Activated B cell treated with CpG ODN at 0.5 μM for 24 hours (primary cell): ENCODE measurements at regions not wholly inside any gene's neighbourhood (a gene's known extent, or its start where the extent isn't known, plus 50 kb on each side); places are given as distances from the start of the nearest gene placed in this dataset.

ENCODE experiments used
- ATAC-seq: fragments of 200-7000 bp; cut with Tn5 transposase; one replicate; pipeline ENCODE4 v1.10.0; 2021; ENCODE audit warnings: low read depth, mild to moderate bottlenecking, moderate library complexity
- CTCF ChIA-PET: fragments of 350-600 bp; sonication (Branson Sonifier 250); formaldehyde crosslinking; loops from one replicate; lab custom pipeline; 2021; ENCODE audit warnings: antibody characterized with exemption; lab: Charles Lee
- POLR2A ChIA-PET: fragments of 350-600 bp; sonication (Branson Sonifier 250); formaldehyde crosslinking; loops from one replicate; lab custom pipeline; 2021; ENCODE audit warnings: antibody characterized with exemption; lab: Charles Lee
- DNase-seq: peaks from one replicate; pipeline ENCODE4 v3.0.0; 2022
- H3K27ac Mint-ChIP-seq: one replicate; pipeline ENCODE4 v1.8.0; 2020; ENCODE audit warnings: mixed read lengths
- H3K27me3 Mint-ChIP-seq: one replicate; pipeline ENCODE4 v1.8.0; 2021; ENCODE audit warnings: mixed read lengths
- H3K36me3 Mint-ChIP-seq: one replicate; pipeline ENCODE4 v1.8.0; 2021; ENCODE audit warnings: low read depth, mixed read lengths
- H3K4me1 Mint-ChIP-seq: one replicate; pipeline ENCODE4 v1.8.0; 2021; ENCODE audit warnings: mixed read lengths
- H3K4me3 Mint-ChIP-seq: one replicate; pipeline ENCODE4 v1.8.0; 2020; ENCODE audit warnings: mild to moderate bottlenecking, mixed read lengths
- H3K9me3 Mint-ChIP-seq: one replicate; pipeline ENCODE4 v1.8.0; 2020; ENCODE audit warnings: mixed read lengths
- CTCF ChIP-seq: fragments of 200-600 bp; IDR thresholded peaks from one replicate; pipeline ENCODE4 v1.8.0; 2022; ENCODE audit warnings: antibody characterized with exemption, mild to moderate bottlenecking
- intact Hi-C: fragments of 100-400 bp; cut with micrococcal nuclease; formaldehyde crosslinking; loops from one replicate; pipeline ENCODE4 v1.15.1; 2024

GRCh38 chr2:516944-517343, 160.3 kb downstream of the TMEM18 start:
- no peaks in the 10 kb centered on the region for H3K9me3 Mint-ChIP-seq
- ATAC-seq, result no peak
- intact Hi-C loops, result no loop called here
- H3K27me3 Mint-ChIP-seq, result no peaks in the 10 kb centered on the region
- POLR2A ChIA-PET, result no interaction called here
- CTCF ChIA-PET, result no interaction called here
- DNase-seq, result no peak
- no peak overlapping the region for H3K4me3 Mint-ChIP-seq
- TF ChIP-seq CTCF, result no peak
- no peaks in the 10 kb centered on the region for H3K36me3 Mint-ChIP-seq
- no peaks in the 10 kb centered on the region for H3K4me1 Mint-ChIP-seq
- H3K27ac Mint-ChIP-seq, result no peak overlapping the region

DNA sequence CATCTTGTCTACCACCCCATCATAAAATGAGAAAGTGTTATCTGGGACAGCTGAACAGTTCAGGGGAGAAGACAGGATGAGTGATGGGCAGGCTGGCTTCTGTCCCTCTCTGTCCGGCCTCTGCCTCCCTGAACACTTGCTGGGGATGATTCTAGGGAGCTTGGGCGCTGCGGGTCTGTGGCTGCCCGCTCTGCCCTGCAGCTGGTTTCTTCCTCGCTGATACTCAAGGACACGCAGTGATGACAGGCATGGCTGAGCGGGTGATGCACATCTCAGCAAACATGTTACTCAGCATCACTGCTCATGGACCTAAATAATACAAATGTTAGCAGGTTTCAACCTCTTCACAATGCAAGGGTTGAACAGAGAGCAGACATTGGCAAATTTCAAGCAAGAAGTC, 161.1 kb downstream of the TMEM18 start:
- H3K36me3 Mint-ChIP-seq, result no peaks in the 10 kb centered on the region
- intact Hi-C loops, result no loop called here
- ChIA-PET POLR2A (no interaction called here), CTCF (no interaction called here)
- DNase-seq (no peak), ATAC-seq (no peak)
- no peak for TF ChIP-seq CTCF
- no peaks in the 10 kb centered on the region for H3K4me1 Mint-ChIP-seq
- H3K9me3 Mint-ChIP-seq, result no peaks in the 10 kb centered on the region
- no peaks in the 10 kb centered on the region for H3K27me3 Mint-ChIP-seq
- no peak overlapping the region for H3K4me3 Mint-ChIP-seq
- no peak overlapping the region for H3K27ac Mint-ChIP-seq

- ATAC-seq (no peak), DNase-seq (no peak)
- Mint-ChIP-seq H3K9me3 (no peaks in the 10 kb centered on the region), H3K27me3 (no peaks in the 10 kb centered on the region), H3K27ac (no peak overlapping the region), H3K4me1 (no peaks in the 10 kb centered on the region), H3K4me3 (no peak overlapping the region), H3K36me3 (no peaks in the 10 kb centered on the region)
- CTCF ChIA-PET, result no interaction called here
- POLR2A ChIA-PET, result no interaction called here
- intact Hi-C loops, result no loop called here
- no peak for TF ChIP-seq CTCF
Observed at GRCh38 chr2:515441-516127, 161.6 kb downstream of the TMEM18 start.

DNA sequence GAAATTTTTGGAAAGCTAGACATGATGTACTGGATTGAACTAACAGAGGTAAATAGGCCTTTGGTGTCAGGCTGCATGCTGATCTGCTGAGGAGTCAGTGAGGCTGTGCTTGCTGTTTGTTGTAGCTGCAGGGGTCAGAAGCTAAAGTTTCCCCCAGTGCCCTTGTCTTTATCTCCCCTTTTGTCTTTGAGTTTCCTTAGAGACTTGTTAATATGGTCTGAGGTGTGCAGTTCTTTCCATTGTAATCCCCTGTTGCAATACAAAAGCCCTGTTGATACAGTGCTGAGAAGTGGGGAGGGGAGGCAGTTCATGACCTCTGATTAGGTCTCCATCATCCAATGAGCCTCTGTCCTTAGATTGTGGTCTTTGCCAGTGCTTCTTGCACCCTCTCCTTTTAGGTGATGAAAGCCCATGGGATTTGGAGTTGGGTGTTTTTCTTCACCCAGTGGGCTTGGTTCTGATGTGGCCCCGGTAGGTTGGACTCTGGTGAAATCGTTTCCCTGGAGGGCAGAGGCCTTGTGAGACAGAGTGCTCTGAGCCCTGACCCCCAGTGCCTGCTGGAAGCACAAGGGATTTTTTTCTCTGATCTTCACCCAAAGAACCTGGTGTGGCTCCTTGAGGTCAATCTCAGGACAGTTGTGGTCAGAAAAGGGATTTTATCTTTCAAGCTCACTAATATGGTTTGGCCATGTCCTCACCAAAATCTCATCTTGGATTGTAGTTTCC, 163.1 kb downstream of the TMEM18 start:
- ATAC-seq (no peak), DNase-seq (no peak)
- no peaks in the 10 kb centered on the region for H3K9me3 Mint-ChIP-seq
- no peaks in the 10 kb centered on the region for H3K36me3 Mint-ChIP-seq
- no peaks in the 10 kb centered on the region for H3K4me1 Mint-ChIP-seq
- ChIA-PET POLR2A (no interaction called here), CTCF (no interaction called here)
- H3K27ac Mint-ChIP-seq, result no peak overlapping the region
- H3K4me3 Mint-ChIP-seq, result no peak overlapping the region
- TF ChIP-seq CTCF, result no peak
- intact Hi-C loops, result no loop called here
- H3K27me3 Mint-ChIP-seq, result no peaks in the 10 kb centered on the region

- intact Hi-C loops, result no loop called here
- ATAC-seq, result no peak
- Mint-ChIP-seq H3K9me3 (no peaks in the 10 kb centered on the region), H3K4me3 (no peak overlapping the region), H3K36me3 (no peaks in the 10 kb centered on the region), H3K27me3 (no peaks in the 10 kb centered on the region), H3K4me1 (no peaks in the 10 kb centered on the region), H3K27ac (no peak overlapping the region)
- DNase-seq, result no peak
- TF ChIP-seq CTCF, result no peak
- ChIA-PET POLR2A (no interaction called here), CTCF (no interaction called here)
Observed at GRCh38 chr2:510839-511238, 166.4 kb downstream of the TMEM18 start.
